ENCODE measurements at regions not wholly inside any gene's neighbourhood (a gene's known extent, or its start where the extent isn't known, plus 50 kb on each side); places are given as distances from the start of the nearest gene placed in this dataset.
"Not testable (repeated sequence)": the region's sequence is repeated elsewhere in the genome, so short reads cannot be mapped to it uniquely, and the experiment has no call there.

GRCh38 chr2:154978710-154979109, 280.2 kb downstream of the KCNJ3 start:
- H3K27me3 Mint-ChIP-seq (ENCODE audit: low read depth): no peaks in the 10 kb centered on the region
- no peak overlapping the region for H3K4me3 Mint-ChIP-seq
- no peak overlapping the region for H3K27ac Mint-ChIP-seq
- no peaks in the 10 kb centered on the region for H3K36me3 Mint-ChIP-seq (ENCODE audit: low read depth)
- CTCF ChIA-PET: no interaction called here
- H3K4me1 Mint-ChIP-seq (ENCODE audit: low read depth): no peaks in the 10 kb centered on the region
- intact Hi-C loops (cut with micrococcal nuclease): no loop called here
- no peak for DNase-seq
- H3K9me3 Mint-ChIP-seq: peaks cover 1% of the 10 kb centered on the region

GRCh38 chr2:154978244-154978643, 279.7 kb downstream of the KCNJ3 start:
- no peaks in the 10 kb centered on the region for H3K36me3 Mint-ChIP-seq (ENCODE audit: low read depth)
- no peak for DNase-seq
- CTCF ChIA-PET: no interaction called here
- H3K4me1 Mint-ChIP-seq (ENCODE audit: low read depth): no peaks in the 10 kb centered on the region
- no peak overlapping the region for H3K4me3 Mint-ChIP-seq
- intact Hi-C loops (cut with micrococcal nuclease): no loop called here
- H3K27me3 Mint-ChIP-seq (ENCODE audit: low read depth): no peaks in the 10 kb centered on the region
- peaks cover 1% of the 10 kb centered on the region for H3K9me3 Mint-ChIP-seq
- H3K27ac Mint-ChIP-seq: no peak overlapping the region

GRCh38 chr2:154974041-154974440, 275.5 kb downstream of the KCNJ3 start:
- no peak overlapping the region for H3K27ac Mint-ChIP-seq
- CTCF ChIA-PET: no interaction called here
- no peak for DNase-seq
- peaks cover 1% of the 10 kb centered on the region for H3K9me3 Mint-ChIP-seq
- no peaks in the 10 kb centered on the region for H3K36me3 Mint-ChIP-seq (ENCODE audit: low read depth)
- no peaks in the 10 kb centered on the region for H3K4me1 Mint-ChIP-seq (ENCODE audit: low read depth)
- intact Hi-C loops (cut with micrococcal nuclease): no loop called here
- H3K27me3 Mint-ChIP-seq (ENCODE audit: low read depth): no peaks in the 10 kb centered on the region
- no peak overlapping the region for H3K4me3 Mint-ChIP-seq

GRCh38 chr2:154963511-154963910, 265.0 kb downstream of the KCNJ3 start:
- CTCF ChIA-PET: no interaction called here
- no peak for DNase-seq
- H3K36me3 Mint-ChIP-seq (ENCODE audit: low read depth): no peaks in the 10 kb centered on the region
- H3K4me1 Mint-ChIP-seq (ENCODE audit: low read depth): no peaks in the 10 kb centered on the region
- H3K27ac Mint-ChIP-seq: no peak overlapping the region
- H3K4me3 Mint-ChIP-seq: no peak overlapping the region
- H3K27me3 Mint-ChIP-seq (ENCODE audit: low read depth): no peaks in the 10 kb centered on the region
- H3K9me3 Mint-ChIP-seq: peaks cover 2% of the 10 kb centered on the region
- intact Hi-C loops (cut with micrococcal nuclease): no loop called here

GRCh38 chr2:154961676-154962075, 263.2 kb downstream of the KCNJ3 start:
- Mint-ChIP-seq H3K9me3 (peaks cover 6% of the 10 kb centered on the region), H3K27me3 (ENCODE audit: low read depth) (no peaks in the 10 kb centered on the region), H3K4me3 (no peak overlapping the region), H3K27ac (no peak overlapping the region), H3K4me1 (ENCODE audit: low read depth) (no peaks in the 10 kb centered on the region), H3K36me3 (ENCODE audit: low read depth) (no peaks in the 10 kb centered on the region)
- intact Hi-C loops (cut with micrococcal nuclease): no loop called here
- DNase-seq: no peak
- CTCF ChIA-PET: no interaction called here

GRCh38 chr2:154960802-154961583, 262.5 kb downstream of the KCNJ3 start:
- intact Hi-C loops (cut with micrococcal nuclease): no loop called here
- H3K4me3 Mint-ChIP-seq: no peak overlapping the region
- peaks cover 6% of the 10 kb centered on the region for H3K9me3 Mint-ChIP-seq
- no peak overlapping the region for H3K27ac Mint-ChIP-seq
- CTCF ChIA-PET: no interaction called here
- DNase-seq: no peak
- H3K27me3 Mint-ChIP-seq (ENCODE audit: low read depth): no peaks in the 10 kb centered on the region
- no peaks in the 10 kb centered on the region for H3K4me1 Mint-ChIP-seq (ENCODE audit: low read depth)
- H3K36me3 Mint-ChIP-seq (ENCODE audit: low read depth): no peaks in the 10 kb centered on the region

GRCh38 chr2:154952346-154952980, 254.0 kb downstream of the KCNJ3 start:
- no peaks in the 10 kb centered on the region for H3K27me3 Mint-ChIP-seq (ENCODE audit: low read depth)
- peaks cover 2% of the 10 kb centered on the region for H3K9me3 Mint-ChIP-seq
- CTCF ChIA-PET: no interaction called here
- no peaks in the 10 kb centered on the region for H3K4me1 Mint-ChIP-seq (ENCODE audit: low read depth)
- no peaks in the 10 kb centered on the region for H3K36me3 Mint-ChIP-seq (ENCODE audit: low read depth)
- intact Hi-C loops (cut with micrococcal nuclease): no loop called here
- H3K27ac Mint-ChIP-seq: no peak overlapping the region
- DNase-seq: no peak
- H3K4me3 Mint-ChIP-seq: no peak overlapping the region

- H3K4me1 Mint-ChIP-seq (ENCODE audit: low read depth); DNase-seq; H3K4me3 Mint-ChIP-seq; CTCF ChIA-PET; H3K9me3 Mint-ChIP-seq; intact Hi-C loops (cut with micrococcal nuclease); H3K27me3 Mint-ChIP-seq (ENCODE audit: low read depth); H3K36me3 Mint-ChIP-seq (ENCODE audit: low read depth); H3K27ac Mint-ChIP-seq: not testable (repeated sequence)
These were observed 248.9 kb downstream of the KCNJ3 start for GRCh38 chr2:154947416-154947815.

- H3K27ac Mint-ChIP-seq: no peak overlapping the region
- CTCF ChIA-PET: no interaction called here
- intact Hi-C loops (cut with micrococcal nuclease): no loop called here
These were observed 247.5 kb downstream of the KCNJ3 start for GRCh38 chr2:154945984-154946383.

GRCh38 chr2:154941379-154941778, 242.9 kb downstream of the KCNJ3 start:
- CTCF ChIA-PET: no interaction called here
- intact Hi-C loops (cut with micrococcal nuclease): no loop called here
- Mint-ChIP-seq H3K4me1 (ENCODE audit: low read depth) (no peaks in the 10 kb centered on the region), H3K4me3 (no peak overlapping the region), H3K36me3 (ENCODE audit: low read depth) (no peaks in the 10 kb centered on the region), H3K27ac (no peak overlapping the region), H3K27me3 (ENCODE audit: low read depth) (no peaks in the 10 kb centered on the region), H3K9me3 (no peaks in the 10 kb centered on the region)
- no peak for DNase-seq

More at GRCh38 chr2:154945984-154946383, 247.5 kb downstream of the KCNJ3 start:
- H3K9me3 Mint-ChIP-seq: no peaks in the 10 kb centered on the region
- H3K4me3 Mint-ChIP-seq: no peak overlapping the region
- no peaks in the 10 kb centered on the region for H3K27me3 Mint-ChIP-seq (ENCODE audit: low read depth)
- DNase-seq: no peak
- no peaks in the 10 kb centered on the region for H3K4me1 Mint-ChIP-seq (ENCODE audit: low read depth)
- no peaks in the 10 kb centered on the region for H3K36me3 Mint-ChIP-seq (ENCODE audit: low read depth)

GRCh38 chr2:154934213-154934612, 235.7 kb downstream of the KCNJ3 start:
- intact Hi-C loops (cut with micrococcal nuclease): no loop called here
- Mint-ChIP-seq H3K4me3 (no peak overlapping the region), H3K27ac (no peak overlapping the region), H3K27me3 (ENCODE audit: low read depth) (no peaks in the 10 kb centered on the region), H3K9me3 (peaks cover 12% of the 10 kb centered on the region), H3K4me1 (ENCODE audit: low read depth) (no peaks in the 10 kb centered on the region), H3K36me3 (ENCODE audit: low read depth) (no peaks in the 10 kb centered on the region)
- no peak for DNase-seq
- CTCF ChIA-PET: no interaction called here

- Mint-ChIP-seq H3K4me3 (no peak overlapping the region), H3K27ac (no peak overlapping the region), H3K4me1 (ENCODE audit: low read depth) (no peaks in the 10 kb centered on the region), H3K27me3 (ENCODE audit: low read depth) (no peaks in the 10 kb centered on the region), H3K36me3 (ENCODE audit: low read depth) (no peaks in the 10 kb centered on the region), H3K9me3 (peaks cover 2% of the 10 kb centered on the region)
- CTCF ChIA-PET: no interaction called here
- intact Hi-C loops (cut with micrococcal nuclease): no loop called here
- no peak for DNase-seq
These were observed 226.0 kb downstream of the KCNJ3 start for GRCh38 chr2:154924531-154924930.

- Mint-ChIP-seq H3K9me3 (no peaks in the 10 kb centered on the region), H3K36me3 (ENCODE audit: low read depth) (no peaks in the 10 kb centered on the region), H3K27ac (no peak overlapping the region), H3K27me3 (ENCODE audit: low read depth) (no peaks in the 10 kb centered on the region), H3K4me3 (no peak overlapping the region), H3K4me1 (ENCODE audit: low read depth) (no peaks in the 10 kb centered on the region)
- intact Hi-C loops (cut with micrococcal nuclease): no loop called here
- CTCF ChIA-PET: no interaction called here
- no peak for DNase-seq
These were observed 216.1 kb downstream of the KCNJ3 start for GRCh38 chr2:154914561-154914960.
